ENCODE measurements at regions not wholly inside any gene's neighbourhood (a gene's known extent, or its start where the extent isn't known, plus 50 kb on each side); places are given as distances from the start of the nearest gene placed in this dataset.

DNA sequence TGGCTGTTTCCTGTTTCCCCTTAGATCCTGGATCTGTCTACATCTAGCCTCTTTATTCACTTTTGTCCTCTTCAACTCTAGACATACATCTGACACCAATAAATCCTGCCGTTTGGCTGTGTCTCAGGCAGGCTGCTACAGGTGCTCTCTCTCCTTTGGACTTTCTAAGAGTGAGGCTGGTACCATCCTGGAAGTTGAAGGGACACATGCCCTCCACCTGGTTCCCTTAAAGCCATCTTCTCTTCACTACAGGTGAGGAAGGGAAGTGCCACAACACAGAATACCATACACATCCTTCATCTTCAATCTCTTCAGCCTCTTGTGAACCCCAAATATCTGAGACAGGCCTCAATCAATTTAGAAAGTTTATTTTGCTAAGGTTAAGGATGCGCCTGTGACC lies 137.9 kb downstream of the BACH1 start:
- WGBS (ENCODE audit: insufficient coverage, insufficient replicate concordance, low lambda C conversion rate, missing lambda C conversion rate): 93% methylated on average over 2 of the region's 2 CpGs
- Histone ChIP-seq H3K36me3 (ENCODE audit: control insufficient read depth in 2 of 2, insufficient read depth in 2 of 2, low read length in 1 of 2) (no peaks in the 10 kb centered on the region), H3K27ac (ENCODE audit: control insufficient read depth, insufficient read depth) (no peak overlapping the region), H4K20me1 (ENCODE audit: control insufficient read depth, insufficient read depth) (no peaks in the 10 kb centered on the region), H2AFZ (ENCODE audit: control insufficient read depth, low read depth, low read length) (no peak overlapping the region), H3K4me1 (ENCODE audit: control insufficient read depth, insufficient read depth, low read length) (no peaks in the 10 kb centered on the region), H3K79me2 (ENCODE audit: control insufficient read depth, insufficient read depth, low read length) (no peaks in the 10 kb centered on the region), H3K9ac (ENCODE audit: control insufficient read depth, insufficient read depth, low read length) (no peak overlapping the region), H3K4me2 (ENCODE audit: control insufficient read depth, insufficient read depth) (no peak overlapping the region), H3K4me3 (no peak overlapping the region), H3K27me3 (replicated peaks in 1 of 2; ENCODE audit: control insufficient read depth in 2 of 2, insufficient read depth in 2 of 2, low read length in 1 of 2) (no peaks in the 10 kb centered on the region), H3K9me3 (replicated peaks; ENCODE audit: control insufficient read depth, insufficient read depth, low read length) (no peaks in the 10 kb centered on the region)
- intact Hi-C loops (cut with micrococcal nuclease; ENCODE audit: unreplicated experiment): no loop called here
- DNase-seq (ENCODE audit: low read depth, low spot score) (no peak), ATAC-seq (no peak), FAIRE-seq (no peak)
- BruUV-seq (replicated peaks): no TSS peak
- in situ Hi-C loops (cut with MboI): no loop called here
- CTCF ChIA-PET: no interaction called here
- RAD21 ChIA-PET (ENCODE audit: unreplicated experiment): no interaction called here
- POLR2A ChIA-PET: no interaction called here
- SMC1A ChIA-PET (ENCODE audit: uncharacterized antibody, unreplicated experiment): interaction anchor here (1.1 kb wide), 1 partner anchor 14 kb away, joined by 3 read pairs; no protein-coding TSS in a partner anchor
- no peak for TF ChIP-seq NR2C1 (IDR thresholded peaks at IDR 0.05)
- TF ChIP-seq CBX5 (IDR thresholded peaks at IDR 0.05; ENCODE audit: low read depth): no peak
- TF ChIP-seq, protein P1, sequence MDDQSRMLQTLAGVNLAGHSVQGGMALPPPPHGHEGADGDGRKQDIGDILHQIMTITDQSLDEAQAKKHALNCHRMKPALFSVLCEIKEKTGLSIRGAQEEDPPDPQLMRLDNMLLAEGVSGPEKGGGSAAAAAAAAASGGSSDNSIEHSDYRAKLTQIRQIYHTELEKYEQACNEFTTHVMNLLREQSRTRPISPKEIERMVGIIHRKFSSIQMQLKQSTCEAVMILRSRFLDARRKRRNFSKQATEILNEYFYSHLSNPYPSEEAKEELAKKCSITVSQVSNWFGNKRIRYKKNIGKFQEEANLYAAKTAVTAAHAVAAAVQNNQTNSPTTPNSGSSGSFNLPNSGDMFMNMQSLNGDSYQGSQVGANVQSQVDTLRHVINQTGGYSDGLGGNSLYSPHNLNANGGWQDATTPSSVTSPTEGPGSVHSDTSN (IDR thresholded peaks at IDR 0.05; ENCODE audit: insufficient replicate concordance, low read depth, low read length): no peak
- no peak for TF ChIP-seq SRF (IDR thresholded peaks at IDR 0.05; ENCODE audit: low read depth in 2 of 2, low read length in 2 of 2)

DNA sequence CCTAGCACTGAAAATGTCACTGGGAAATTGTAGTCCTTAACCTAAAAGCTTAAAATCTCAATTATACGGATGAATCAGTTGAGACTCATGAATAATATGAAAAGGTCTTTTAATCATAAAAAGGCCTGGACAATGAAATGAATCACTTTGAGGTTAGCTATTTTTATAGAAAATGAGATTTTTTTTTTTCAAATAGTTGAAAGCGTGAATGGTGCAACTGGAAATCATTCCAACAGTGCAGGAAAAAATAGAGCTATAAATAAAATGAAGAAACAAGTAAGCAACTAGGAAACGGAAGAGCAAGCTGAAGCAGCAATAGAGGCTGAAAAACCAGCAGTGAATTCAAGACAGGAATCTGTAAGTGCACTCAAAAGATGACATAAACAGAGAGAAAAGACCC lies 142.9 kb downstream of the BACH1 start:
- Histone ChIP-seq H3K4me3 (no peak overlapping the region), H3K79me2 (ENCODE audit: control insufficient read depth, insufficient read depth, low read length) (no peaks in the 10 kb centered on the region), H2AFZ (ENCODE audit: control insufficient read depth, low read depth, low read length) (no peak overlapping the region), H3K27me3 (replicated peaks in 1 of 2; ENCODE audit: control insufficient read depth in 2 of 2, insufficient read depth in 2 of 2, low read length in 1 of 2) (no peaks in the 10 kb centered on the region), H3K9me3 (replicated peaks; ENCODE audit: control insufficient read depth, insufficient read depth, low read length) (no peaks in the 10 kb centered on the region), H4K20me1 (ENCODE audit: control insufficient read depth, insufficient read depth) (no peaks in the 10 kb centered on the region), H3K4me2 (ENCODE audit: control insufficient read depth, insufficient read depth) (no peak overlapping the region), H3K36me3 (ENCODE audit: control insufficient read depth in 2 of 2, insufficient read depth in 2 of 2, low read length in 1 of 2) (no peaks in the 10 kb centered on the region), H3K9ac (ENCODE audit: control insufficient read depth, insufficient read depth, low read length) (no peak overlapping the region), H3K27ac (ENCODE audit: control insufficient read depth, insufficient read depth) (no peak overlapping the region), H3K4me1 (ENCODE audit: control insufficient read depth, insufficient read depth, low read length) (no peaks in the 10 kb centered on the region)
- CTCF ChIA-PET: interaction anchor here (1.1 kb wide), 1 partner anchor 12 kb away, joined by 3 read pairs; no protein-coding TSS in a partner anchor
- TF ChIP-seq, protein P2, sequence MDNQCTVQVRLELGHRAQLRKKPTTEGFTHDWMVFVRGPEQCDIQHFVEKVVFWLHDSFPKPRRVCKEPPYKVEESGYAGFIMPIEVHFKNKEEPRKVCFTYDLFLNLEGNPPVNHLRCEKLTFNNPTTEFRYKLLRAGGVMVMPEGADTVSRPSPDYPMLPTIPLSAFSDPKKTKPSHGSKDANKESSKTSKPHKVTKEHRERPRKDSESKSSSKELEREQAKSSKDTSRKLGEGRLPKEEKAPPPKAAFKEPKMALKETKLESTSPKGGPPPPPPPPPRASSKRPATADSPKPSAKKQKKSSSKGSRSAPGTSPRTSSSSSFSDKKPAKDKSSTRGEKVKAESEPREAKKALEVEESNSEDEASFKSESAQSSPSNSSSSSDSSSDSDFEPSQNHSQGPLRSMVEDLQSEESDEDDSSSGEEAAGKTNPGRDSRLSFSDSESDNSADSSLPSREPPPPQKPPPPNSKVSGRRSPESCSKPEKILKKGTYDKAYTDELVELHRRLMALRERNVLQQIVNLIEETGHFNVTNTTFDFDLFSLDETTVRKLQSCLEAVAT (IDR thresholded peaks at IDR 0.05): no peak
- no peak for TF ChIP-seq ZNF24 (IDR thresholded peaks at IDR 0.05)
- in situ Hi-C loops (cut with MboI): no loop called here
- WGBS (ENCODE audit: insufficient coverage, insufficient replicate concordance, low lambda C conversion rate, missing lambda C conversion rate): 97% methylated on average over 3 of the region's 3 CpGs
- POLR2A ChIA-PET: no interaction called here
- BruUV-seq (replicated peaks): no TSS peak
- intact Hi-C loops (cut with micrococcal nuclease; ENCODE audit: unreplicated experiment): no loop called here
- no peak for ATAC-seq
- DNase-seq (ENCODE audit: low read depth, low spot score): no peak
- SMC1A ChIA-PET (ENCODE audit: uncharacterized antibody, unreplicated experiment): interaction anchor here (1.2 kb wide), 1 partner anchor 9 kb away, joined by 4 read pairs; no protein-coding TSS in a partner anchor
- FAIRE-seq: no peak
- RAD21 ChIA-PET (ENCODE audit: unreplicated experiment): no interaction called here
